Neural crest cell (in vitro differentiated cells): ENCODE measurements at regions not wholly inside any gene's neighbourhood (a gene's known extent, or its start where the extent isn't known, plus 50 kb on each side); places are given as distances from the start of the nearest gene placed in this dataset.

ENCODE experiments used
- DNase-seq: peaks from one replicate; pipeline ENCODE4 v3.0.0; 2021; ENCODE audit warnings: low read depth, mixed read lengths, low spot score
- H3K27ac Mint-ChIP-seq: one replicate; pipeline ENCODE4 v1.8.0; 2021; ENCODE audit warnings: mild to moderate bottlenecking, mixed read lengths; ENCODE audit not compliant: unreplicated experiment
- H3K27me3 Mint-ChIP-seq: 2 replicates; pipeline ENCODE4 v1.8.0; 2021; ENCODE audit warnings: low read depth, mild to moderate bottlenecking, mixed read lengths
- H3K36me3 Mint-ChIP-seq: 2 replicates; pipeline ENCODE4 v1.8.0; 2021; ENCODE audit warnings: low read depth, mild to moderate bottlenecking, mixed read lengths
- H3K4me1 Mint-ChIP-seq: 2 replicates; pipeline ENCODE4 v1.8.0; 2021; ENCODE audit warnings: mixed read lengths
- H3K4me3 Mint-ChIP-seq: one replicate; pipeline ENCODE4 v1.8.0; 2021; ENCODE audit warnings: mild to moderate bottlenecking, mixed read lengths
- H3K9me3 Mint-ChIP-seq: 2 replicates; pipeline ENCODE4 v1.8.0; 2021; ENCODE audit warnings: mixed read lengths
- CTCF ChIP-seq: fragments of 200-600 bp; sonication (generic); conservative IDR thresholded peaks from 2 replicates; pipeline ENCODE4 v1.5.0; 2021; ENCODE audit warnings: antibody characterized with exemption, mild to moderate bottlenecking

GRCh38 chr10:4535521-4535920 lies 290.5 kb upstream of the AKR1E2 start:
- no peak overlapping the region for H3K4me3 Mint-ChIP-seq
- DNase-seq, result no peak
- H3K36me3 Mint-ChIP-seq, result peaks cover 3% of the 10 kb centered on the region
- peaks cover 15% of the 10 kb centered on the region for H3K9me3 Mint-ChIP-seq
- no peak overlapping the region for H3K27ac Mint-ChIP-seq
- no peaks in the 10 kb centered on the region for H3K4me1 Mint-ChIP-seq
- no peak for TF ChIP-seq CTCF
- no peaks in the 10 kb centered on the region for H3K27me3 Mint-ChIP-seq

GRCh38 chr10:4533621-4534020 lies 292.4 kb upstream of the AKR1E2 start:
- H3K27ac Mint-ChIP-seq, result no peak overlapping the region
- no peak for DNase-seq
- no peak overlapping the region for H3K4me3 Mint-ChIP-seq
- no peak for TF ChIP-seq CTCF
- peaks cover 3% of the 10 kb centered on the region for H3K36me3 Mint-ChIP-seq
- H3K4me1 Mint-ChIP-seq, result no peaks in the 10 kb centered on the region
- H3K9me3 Mint-ChIP-seq, result peaks cover 15% of the 10 kb centered on the region
- H3K27me3 Mint-ChIP-seq, result no peaks in the 10 kb centered on the region

GRCh38 chr10:4532976-4533375 lies 293.0 kb upstream of the AKR1E2 start:
- H3K4me3 Mint-ChIP-seq, result no peak overlapping the region
- no peak overlapping the region for H3K27ac Mint-ChIP-seq
- no peaks in the 10 kb centered on the region for H3K4me1 Mint-ChIP-seq
- no peak for TF ChIP-seq CTCF
- no peaks in the 10 kb centered on the region for H3K27me3 Mint-ChIP-seq
- peaks cover 3% of the 10 kb centered on the region for H3K36me3 Mint-ChIP-seq
- H3K9me3 Mint-ChIP-seq, result peaks cover 12% of the 10 kb centered on the region
- DNase-seq, result no peak

- TF ChIP-seq CTCF, result no peak
- H3K9me3 Mint-ChIP-seq, result peaks cover 9% of the 10 kb centered on the region
- no peaks in the 10 kb centered on the region for H3K36me3 Mint-ChIP-seq
- H3K4me3 Mint-ChIP-seq, result no peak overlapping the region
- no peaks in the 10 kb centered on the region for H3K4me1 Mint-ChIP-seq
- no peak for DNase-seq
- no peak overlapping the region for H3K27ac Mint-ChIP-seq
- no peaks in the 10 kb centered on the region for H3K27me3 Mint-ChIP-seq
Observed at GRCh38 chr10:4532467-4532866, 293.5 kb upstream of the AKR1E2 start.

GRCh38 chr10:4532011-4532410 lies 294.0 kb upstream of the AKR1E2 start:
- no peaks in the 10 kb centered on the region for H3K27me3 Mint-ChIP-seq
- peaks cover 9% of the 10 kb centered on the region for H3K9me3 Mint-ChIP-seq
- no peaks in the 10 kb centered on the region for H3K4me1 Mint-ChIP-seq
- no peak overlapping the region for H3K27ac Mint-ChIP-seq
- TF ChIP-seq CTCF, result no peak
- no peak for DNase-seq
- H3K4me3 Mint-ChIP-seq, result no peak overlapping the region
- H3K36me3 Mint-ChIP-seq, result no peaks in the 10 kb centered on the region

- Mint-ChIP-seq H3K36me3 (no peaks in the 10 kb centered on the region), H3K4me3 (no peak overlapping the region), H3K9me3 (peaks cover 3% of the 10 kb centered on the region), H3K4me1 (peaks cover 4% of the 10 kb centered on the region), H3K27ac (no peak overlapping the region), H3K27me3 (no peaks in the 10 kb centered on the region)
- no peak for DNase-seq
- TF ChIP-seq CTCF, result no peak
Observed at GRCh38 chr10:4529266-4529665, 296.7 kb upstream of the AKR1E2 start.
